ENCODE measurements at regions not wholly inside any gene's neighbourhood (a gene's known extent, or its start where the extent isn't known, plus 50 kb on each side); places are given as distances from the start of the nearest gene placed in this dataset.

DNA sequence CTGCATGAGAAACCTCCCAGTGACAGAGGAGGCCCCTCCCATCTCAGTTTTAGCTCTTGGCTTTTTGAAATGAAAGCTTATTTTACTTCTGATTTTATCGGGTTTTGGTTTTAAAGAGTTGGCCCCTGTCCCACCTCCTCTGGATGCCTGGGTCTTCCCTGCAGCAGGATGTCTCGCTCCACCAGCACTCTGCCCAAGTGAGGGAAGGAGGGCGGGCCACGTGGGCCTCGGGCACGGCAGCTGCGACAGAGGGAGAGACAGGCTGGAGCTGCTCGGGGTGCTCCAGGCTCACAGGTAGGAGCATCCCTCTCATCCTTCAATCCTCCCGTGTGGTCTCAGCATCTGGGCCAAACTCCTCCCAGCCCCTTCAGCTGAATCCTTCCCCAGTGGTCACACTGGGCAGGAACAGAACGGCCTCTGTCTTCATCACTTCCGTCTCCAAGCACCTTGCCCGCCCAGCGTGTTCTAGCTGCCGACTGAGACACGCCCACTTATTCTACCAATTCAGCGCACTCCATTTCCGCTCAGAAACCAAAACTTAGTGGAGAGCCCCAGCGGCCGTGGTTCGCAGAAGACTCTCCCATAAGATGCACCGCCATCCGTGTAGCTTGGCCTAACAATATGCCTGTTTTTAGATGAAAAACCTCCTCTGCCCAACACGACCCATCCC lies 222.9 kb downstream of the GLRX3 start:
- no peak for DNase-seq
- Histone ChIP-seq H3K4me1 (no peaks in the 10 kb centered on the region), H3K9ac (ENCODE audit: low read depth in 2 of 2, low read length in 2 of 2) (no peak overlapping the region), H3K27ac (no peak overlapping the region), H3K9me3 (no peaks in the 10 kb centered on the region), H3K27me3 (no peaks in the 10 kb centered on the region), H3K4me3 (no peak overlapping the region), H3K36me3 (no peaks in the 10 kb centered on the region)
- TF ChIP-seq, protein P1, sequence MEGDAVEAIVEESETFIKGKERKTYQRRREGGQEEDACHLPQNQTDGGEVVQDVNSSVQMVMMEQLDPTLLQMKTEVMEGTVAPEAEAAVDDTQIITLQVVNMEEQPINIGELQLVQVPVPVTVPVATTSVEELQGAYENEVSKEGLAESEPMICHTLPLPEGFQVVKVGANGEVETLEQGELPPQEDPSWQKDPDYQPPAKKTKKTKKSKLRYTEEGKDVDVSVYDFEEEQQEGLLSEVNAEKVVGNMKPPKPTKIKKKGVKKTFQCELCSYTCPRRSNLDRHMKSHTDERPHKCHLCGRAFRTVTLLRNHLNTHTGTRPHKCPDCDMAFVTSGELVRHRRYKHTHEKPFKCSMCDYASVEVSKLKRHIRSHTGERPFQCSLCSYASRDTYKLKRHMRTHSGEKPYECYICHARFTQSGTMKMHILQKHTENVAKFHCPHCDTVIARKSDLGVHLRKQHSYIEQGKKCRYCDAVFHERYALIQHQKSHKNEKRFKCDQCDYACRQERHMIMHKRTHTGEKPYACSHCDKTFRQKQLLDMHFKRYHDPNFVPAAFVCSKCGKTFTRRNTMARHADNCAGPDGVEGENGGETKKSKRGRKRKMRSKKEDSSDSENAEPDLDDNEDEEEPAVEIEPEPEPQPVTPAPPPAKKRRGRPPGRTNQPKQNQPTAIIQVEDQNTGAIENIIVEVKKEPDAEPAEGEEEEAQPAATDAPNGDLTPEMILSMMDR (IDR thresholded peaks at IDR 0.05), result no peak
- intact Hi-C loops (cut with DNase I), result no loop called here

DNA sequence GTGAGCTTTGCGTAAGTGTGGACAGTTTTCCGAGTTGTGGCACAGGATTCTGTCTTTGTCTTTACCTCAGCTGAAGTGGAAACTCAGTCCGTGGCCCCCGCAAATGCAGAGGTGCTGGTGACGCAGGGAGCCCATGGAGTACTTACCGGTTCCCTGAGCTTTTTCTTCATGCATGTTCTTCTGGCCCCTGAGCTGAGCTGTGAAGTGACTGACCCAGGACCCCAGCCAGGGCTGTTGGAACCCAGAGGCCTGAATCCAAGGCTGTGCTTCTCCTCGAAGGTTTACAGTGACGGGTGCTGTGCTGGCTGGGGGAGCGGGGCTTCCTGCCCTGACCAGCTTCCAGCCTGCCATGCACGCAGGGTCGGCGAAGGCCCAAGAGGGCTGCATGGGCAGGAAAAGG lies 223.5 kb downstream of the GLRX3 start:
- no peaks in the 10 kb centered on the region for H3K27me3 ChIP-seq
- H3K4me3 ChIP-seq, result no peak overlapping the region
- no peak overlapping the region for H3K27ac ChIP-seq
- no peaks in the 10 kb centered on the region for H3K9me3 ChIP-seq
- H3K4me1 ChIP-seq, result no peaks in the 10 kb centered on the region
- H3K36me3 ChIP-seq, result no peaks in the 10 kb centered on the region
- intact Hi-C loops (cut with DNase I), result no loop called here
- no peak overlapping the region for H3K9ac ChIP-seq (ENCODE audit: low read depth in 2 of 2, low read length in 2 of 2)
- TF ChIP-seq, protein P1 (IDR thresholded peaks at IDR 0.05), result no peak
- no peak for DNase-seq

DNA sequence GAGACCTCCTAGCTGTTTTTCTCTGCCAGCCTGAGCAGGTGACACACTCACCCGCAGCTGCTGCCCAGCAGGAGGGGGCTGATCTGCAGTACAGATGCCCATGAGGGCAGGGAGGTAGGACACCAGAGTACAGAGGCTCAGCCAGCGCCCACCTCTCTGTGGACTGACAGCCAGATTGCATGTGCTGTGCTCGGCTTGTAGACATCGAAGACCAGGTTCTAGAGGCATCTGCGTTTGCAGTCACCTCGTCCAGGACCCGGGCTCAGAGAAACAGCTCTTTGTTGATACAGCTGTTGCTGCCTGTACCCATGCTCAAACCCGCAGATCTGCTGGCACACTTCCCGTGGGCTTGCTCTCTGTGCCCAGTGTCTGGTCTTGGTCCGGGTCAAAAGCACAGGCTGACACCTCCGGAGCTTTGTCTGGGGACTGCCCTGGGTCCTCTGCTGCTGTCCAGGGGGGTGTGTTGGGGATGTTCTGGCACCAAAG lies 224.7 kb downstream of the GLRX3 start:
- intact Hi-C loops (cut with DNase I), result no loop called here
- DNase-seq, result no peak

DNA sequence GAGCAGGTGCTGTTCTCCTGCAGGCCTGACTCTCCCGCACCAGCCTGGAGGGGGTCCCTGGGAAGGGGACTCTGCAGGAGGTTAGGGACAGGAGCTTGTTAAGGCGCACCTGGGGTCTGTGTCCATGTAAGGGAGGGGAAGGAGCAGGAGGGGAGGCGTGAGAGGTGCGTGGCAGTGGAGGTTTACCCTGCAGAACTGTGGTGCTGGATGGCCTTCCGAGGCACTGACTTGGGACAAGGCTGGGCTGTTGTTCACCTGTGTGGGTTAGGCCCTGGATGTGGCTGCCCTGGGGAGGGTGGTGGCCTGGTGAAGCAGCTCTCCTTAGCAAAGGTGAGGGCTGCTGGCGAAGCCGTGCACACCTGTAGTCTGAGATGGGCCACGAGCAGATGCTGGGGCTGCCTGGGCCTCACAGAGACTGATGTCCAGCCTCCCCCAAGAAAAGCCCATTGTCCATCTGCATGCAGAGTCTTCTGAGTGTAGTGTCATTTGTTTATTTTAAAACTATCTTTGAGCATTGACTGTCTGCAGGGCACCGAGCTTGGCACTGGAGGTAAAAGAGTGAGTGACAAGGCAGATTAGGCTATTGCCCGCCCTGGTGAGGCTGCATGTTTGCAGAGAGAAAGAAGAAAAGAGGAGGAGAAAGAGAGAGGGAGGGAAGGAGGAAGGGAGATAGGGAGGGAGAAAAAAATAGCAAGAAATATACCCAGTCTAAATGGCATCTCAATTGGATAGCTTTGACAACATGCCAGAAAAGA lies 225.3 kb downstream of the GLRX3 start:
- Histone ChIP-seq H3K36me3 (no peaks in the 10 kb centered on the region), H3K9me3 (no peaks in the 10 kb centered on the region), H3K27me3 (no peaks in the 10 kb centered on the region), H3K4me3 (no peak overlapping the region), H3K27ac (no peak overlapping the region), H3K4me1 (no peaks in the 10 kb centered on the region), H3K9ac (ENCODE audit: low read depth in 2 of 2, low read length in 2 of 2) (no peak overlapping the region)
- intact Hi-C loops (cut with DNase I), result no loop called here
- no peak for DNase-seq
- TF ChIP-seq, protein P1 (IDR thresholded peaks at IDR 0.05), result no peak

More for the DNA sequence above, 224.7 kb downstream of the GLRX3 start:
- no peaks in the 10 kb centered on the region for H3K4me1 ChIP-seq
- H3K36me3 ChIP-seq, result no peaks in the 10 kb centered on the region
- H3K9ac ChIP-seq (ENCODE audit: low read depth in 2 of 2, low read length in 2 of 2), result no peak overlapping the region
- no peaks in the 10 kb centered on the region for H3K27me3 ChIP-seq
- TF ChIP-seq, protein P1 (IDR thresholded peaks at IDR 0.05), result no peak
- H3K27ac ChIP-seq, result no peak overlapping the region
- H3K4me3 ChIP-seq, result no peak overlapping the region
- H3K9me3 ChIP-seq, result no peaks in the 10 kb centered on the region

DNA sequence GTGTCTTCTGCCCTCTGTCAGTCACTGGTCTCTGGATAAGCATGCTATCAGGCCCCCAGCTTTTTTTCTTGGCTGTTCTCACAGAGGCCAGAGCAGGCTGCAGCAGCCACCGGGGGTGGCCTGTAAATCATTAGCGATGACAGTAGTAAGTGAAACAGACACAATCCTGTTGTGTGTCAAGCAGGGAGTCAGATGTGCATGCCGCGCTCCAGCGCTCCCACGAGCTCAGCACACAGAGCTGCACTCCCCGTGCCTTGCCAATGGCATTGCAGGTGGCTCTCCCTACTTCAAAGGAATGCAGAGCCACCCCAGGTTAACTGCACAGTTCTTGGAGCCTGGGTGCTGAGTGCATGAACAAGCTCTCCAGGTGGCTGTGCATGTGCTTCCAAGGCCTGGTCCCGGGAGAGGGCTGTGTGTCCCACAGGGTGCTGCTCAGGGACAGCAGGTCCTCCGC lies 226.1 kb downstream of the GLRX3 start:
- Histone ChIP-seq H3K27me3 (no peaks in the 10 kb centered on the region), H3K4me1 (no peaks in the 10 kb centered on the region), H3K4me3 (no peak overlapping the region), H3K9me3 (no peaks in the 10 kb centered on the region), H3K9ac (ENCODE audit: low read depth in 2 of 2, low read length in 2 of 2) (no peak overlapping the region), H3K36me3 (no peaks in the 10 kb centered on the region), H3K27ac (no peak overlapping the region)
- TF ChIP-seq, protein P1 (IDR thresholded peaks at IDR 0.05), result no peak
- DNase-seq, result no peak
- intact Hi-C loops (cut with DNase I), result no loop called here
